GM23248 (cell line): ENCODE measurements at regions not wholly inside any gene's neighbourhood (a gene's known extent, or its start where the extent isn't known, plus 50 kb on each side); places are given as distances from the start of the nearest gene placed in this dataset.

Experiments
- DNase-seq: peaks from one replicate; pipeline ENCODE4 v3.0.0-alpha.2; 2015
- H2AFZ ChIP-seq: fragments of 200-600 bp; sonication (generic); 2 replicates; pipeline ENCODE4 v1.6.1; 2016; ENCODE audit warnings: antibody characterized with exemption
- H3F3A ChIP-seq: fragments of 200-600 bp; sonication (generic); 2 replicates; pipeline ENCODE4 v1.6.1; 2016; ENCODE audit warnings: mild to moderate bottlenecking, antibody characterized with exemption, mixed run types; ENCODE audit not compliant: insufficient read depth
- H3K27ac ChIP-seq: fragments of 200-600 bp; sonication (generic); 2 replicates; pipeline ENCODE4 v1.5.1; 2016; ENCODE audit warnings: mild to moderate bottlenecking
- H3K27me3 ChIP-seq: fragments of 200-600 bp; sonication (generic); replicated peaks from 2 replicates; pipeline ENCODE4 v1.6.1; 2016; ENCODE audit warnings: mild to moderate bottlenecking; ENCODE audit not compliant: insufficient read depth
- H3K36me3 ChIP-seq: fragments of 200-600 bp; sonication (generic); 2 replicates; pipeline ENCODE4 v1.6.1; 2016; ENCODE audit warnings: low read depth, mild to moderate bottlenecking
- H3K4me1 ChIP-seq: fragments of 200-600 bp; sonication (generic); 2 replicates; pipeline ENCODE4 v1.6.1; 2016; ENCODE audit warnings: mild to moderate bottlenecking; ENCODE audit not compliant: insufficient read depth
- H3K4me2 ChIP-seq: fragments of 200-600 bp; sonication (generic); one replicate; pipeline ENCODE4 v1.6.1; 2016; ENCODE audit warnings: mild to moderate bottlenecking; ENCODE audit not compliant: unreplicated experiment
- H3K4me3 ChIP-seq: fragments of 200-600 bp; sonication (generic); 2 replicates; pipeline ENCODE4 v1.5.1; 2016; ENCODE audit warnings: mild to moderate bottlenecking
- H3K79me2 ChIP-seq: fragments of 200-600 bp; sonication (generic); 2 replicates; pipeline ENCODE4 v1.6.1; 2016; ENCODE audit warnings: mild to moderate bottlenecking; ENCODE audit not compliant: insufficient read depth
- H3K9ac ChIP-seq: fragments of 200-600 bp; sonication (generic); 2 replicates; pipeline ENCODE4 v1.6.1; 2016; ENCODE audit warnings: mild to moderate bottlenecking
- H3K9me2 ChIP-seq: fragments of 200-600 bp; sonication (generic); 2 replicates; pipeline ENCODE4 v1.6.1; 2016; ENCODE audit warnings: mixed run types, mild to moderate bottlenecking, moderate library complexity; ENCODE audit not compliant: insufficient read depth
- H3K9me3 ChIP-seq: fragments of 200-600 bp; sonication (generic); one replicate; pipeline ENCODE4 v1.6.1; 2017; ENCODE audit warnings: low read depth
- H4K20me1 ChIP-seq: fragments of 200-600 bp; sonication (generic); 2 replicates; pipeline ENCODE4 v1.6.0; 2016; ENCODE audit not compliant: insufficient read depth
- EZH2 ChIP-seq: fragments of 200-600 bp; sonication (generic); IDR thresholded peaks from 2 replicates; pipeline ENCODE4 v1.6.1; 2018; ENCODE audit warnings: antibody characterized with exemption, mild to moderate bottlenecking; ENCODE audit not compliant: insufficient read depth, poor library complexity, severe bottlenecking
- EZH2phosphoT487 ChIP-seq: fragments of 200-600 bp; sonication (generic); IDR thresholded peaks from 2 replicates; pipeline ENCODE4 v1.6.1; 2018; ENCODE audit warnings: antibody characterized with exemption, moderate library complexity, mild to moderate bottlenecking, low read depth; ENCODE audit not compliant: insufficient read depth
- WGBS, 2 experiments: methylation state at CpG; one replicate each; pipeline ENCODE4 v1.1.6; 2015 to 2017; ENCODE audit warnings: low lambda C conversion rate in 2 of 2, low coverage in 1 of 2; ENCODE audit errors: missing lambda C conversion rate in 2 of 2; 5-methylcytosine and 5-hydroxymethylcytosine counted together
- in situ Hi-C: fragments of 300-500 bp; cut with MboI; formaldehyde crosslinking; loops from 2 replicates; pipeline ENCODE4 v1.15.0; 2020

GRCh38 chr10:35813219-35813618, 171.1 kb upstream of the FZD8 start:
- H3K4me2 ChIP-seq: no peak overlapping the region
- H3K4me1 ChIP-seq: no peaks in the 10 kb centered on the region
- no peaks in the 10 kb centered on the region for H3K9me3 ChIP-seq
- no peaks in the 10 kb centered on the region for H4K20me1 ChIP-seq
- no peak overlapping the region for H2AFZ ChIP-seq
- 75 to 78% methylated on average over 4 of the region's 4 CpGs for WGBS, 2 experiments
- H3F3A ChIP-seq: no peaks in the 10 kb centered on the region
- in situ Hi-C loops: no loop called here
- H3K27ac ChIP-seq: no peak overlapping the region
- DNase-seq: no peak
- no peak for TF ChIP-seq EZH2phosphoT487
- TF ChIP-seq EZH2: no peak
- no peaks in the 10 kb centered on the region for H3K27me3 ChIP-seq
- H3K36me3 ChIP-seq: no peaks in the 10 kb centered on the region
- H3K9ac ChIP-seq: no peak overlapping the region
- no peak overlapping the region for H3K4me3 ChIP-seq
- no peaks in the 10 kb centered on the region for H3K9me2 ChIP-seq
- no peaks in the 10 kb centered on the region for H3K79me2 ChIP-seq

- DNase-seq: no peak
- 88 to 100% methylated on average over 1 of the region's 1 CpG for WGBS, 2 experiments
- H3K4me2 ChIP-seq: no peak overlapping the region
- H3K4me1 ChIP-seq: no peaks in the 10 kb centered on the region
- no peaks in the 10 kb centered on the region for H3K27me3 ChIP-seq
- no peak overlapping the region for H2AFZ ChIP-seq
- H3K79me2 ChIP-seq: no peaks in the 10 kb centered on the region
- no peaks in the 10 kb centered on the region for H3K36me3 ChIP-seq
- no peak overlapping the region for H3K27ac ChIP-seq
- H3K9me2 ChIP-seq: no peaks in the 10 kb centered on the region
- TF ChIP-seq EZH2phosphoT487: no peak
- no peak for TF ChIP-seq EZH2
- no peak overlapping the region for H3K4me3 ChIP-seq
- in situ Hi-C loops: no loop called here
- no peaks in the 10 kb centered on the region for H4K20me1 ChIP-seq
- no peaks in the 10 kb centered on the region for H3K9me3 ChIP-seq
- no peaks in the 10 kb centered on the region for H3F3A ChIP-seq
- no peak overlapping the region for H3K9ac ChIP-seq
Measured at GRCh38 chr10:35808344-35808743, 166.2 kb upstream of the FZD8 start.

GRCh38 chr10:35803046-35803445, 160.9 kb upstream of the FZD8 start:
- Histone ChIP-seq H3K9ac (no peak overlapping the region), H4K20me1 (no peaks in the 10 kb centered on the region), H3K9me2 (no peaks in the 10 kb centered on the region), H3K79me2 (no peaks in the 10 kb centered on the region), H3K9me3 (no peaks in the 10 kb centered on the region), H3K27ac (no peak overlapping the region), H3K4me2 (no peak overlapping the region), H2AFZ (no peak overlapping the region), H3K4me1 (no peaks in the 10 kb centered on the region), H3K27me3 (no peaks in the 10 kb centered on the region), H3K4me3 (no peak overlapping the region), H3F3A (no peaks in the 10 kb centered on the region), H3K36me3 (no peaks in the 10 kb centered on the region)
- in situ Hi-C loops: no loop called here
- no peak for TF ChIP-seq EZH2phosphoT487
- TF ChIP-seq EZH2: no peak
- WGBS, 2 experiments: 57 to 69% methylated on average over 2 of the region's 2 CpGs
- DNase-seq: no peak

GRCh38 chr10:35797187-35797586, 155.1 kb upstream of the FZD8 start:
- no peak overlapping the region for H3K27ac ChIP-seq
- no peaks in the 10 kb centered on the region for H3F3A ChIP-seq
- no peak for TF ChIP-seq EZH2
- no peak for TF ChIP-seq EZH2phosphoT487
- H3K4me3 ChIP-seq: no peak overlapping the region
- H3K4me2 ChIP-seq: no peak overlapping the region
- H3K9me3 ChIP-seq: no peaks in the 10 kb centered on the region
- in situ Hi-C loops: no loop called here
- H3K79me2 ChIP-seq: no peaks in the 10 kb centered on the region
- no peaks in the 10 kb centered on the region for H3K27me3 ChIP-seq
- no peaks in the 10 kb centered on the region for H4K20me1 ChIP-seq
- no peaks in the 10 kb centered on the region for H3K4me1 ChIP-seq
- no peak overlapping the region for H3K9ac ChIP-seq
- H2AFZ ChIP-seq: no peak overlapping the region
- no peaks in the 10 kb centered on the region for H3K36me3 ChIP-seq
- WGBS, 2 experiments: 81 to 83% methylated on average over 2 of the region's 2 CpGs
- H3K9me2 ChIP-seq: no peaks in the 10 kb centered on the region
- DNase-seq: peak; percentile 25
